ENCODE measurements at regions not wholly inside any gene's neighbourhood (a gene's known extent, or its start where the extent isn't known, plus 50 kb on each side); places are given as distances from the start of the nearest gene placed in this dataset.

DNA sequence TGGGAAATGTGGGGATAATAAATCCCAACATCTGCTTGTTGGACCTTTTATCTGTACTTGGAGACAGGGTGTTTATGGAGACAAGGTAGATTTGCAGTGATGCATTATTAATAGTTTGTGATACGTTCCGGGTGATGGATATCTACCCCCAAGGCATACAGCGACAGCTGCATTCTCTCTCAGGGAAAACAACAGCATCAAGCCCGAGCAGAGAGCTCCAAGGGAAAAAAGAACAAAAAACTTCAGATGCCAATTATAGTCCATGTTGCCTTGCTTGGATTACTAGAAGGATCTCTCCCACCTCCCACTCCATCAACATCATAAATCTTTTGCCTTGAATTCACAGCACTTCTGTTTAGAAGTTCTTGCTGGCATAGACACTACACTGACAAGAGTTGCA lies 187.5 kb upstream of the CDH11 start:
- no peak for TF ChIP-seq CREB1 (IDR thresholded peaks at IDR 0.05; ENCODE audit: low read depth)
- no peak for TF ChIP-seq TEAD4 (IDR thresholded peaks at IDR 0.05)
- TF ChIP-seq, protein P1, sequence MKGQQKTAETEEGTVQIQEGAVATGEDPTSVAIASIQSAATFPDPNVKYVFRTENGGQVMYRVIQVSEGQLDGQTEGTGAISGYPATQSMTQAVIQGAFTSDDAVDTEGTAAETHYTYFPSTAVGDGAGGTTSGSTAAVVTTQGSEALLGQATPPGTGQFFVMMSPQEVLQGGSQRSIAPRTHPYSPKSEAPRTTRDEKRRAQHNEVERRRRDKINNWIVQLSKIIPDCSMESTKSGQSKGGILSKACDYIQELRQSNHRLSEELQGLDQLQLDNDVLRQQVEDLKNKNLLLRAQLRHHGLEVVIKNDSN (IDR thresholded peaks at IDR 0.05): no peak
- TF ChIP-seq EGR1 (IDR thresholded peaks at IDR 0.05): no peak
- no peak for TF ChIP-seq TAF1 (IDR thresholded peaks at IDR 0.05; ENCODE audit: low read depth)
- TF ChIP-seq, protein P2, sequence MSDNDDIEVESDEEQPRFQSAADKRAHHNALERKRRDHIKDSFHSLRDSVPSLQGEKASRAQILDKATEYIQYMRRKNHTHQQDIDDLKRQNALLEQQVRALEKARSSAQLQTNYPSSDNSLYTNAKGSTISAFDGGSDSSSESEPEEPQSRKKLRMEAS (IDR thresholded peaks at IDR 0.05): no peak
- no peak for TF ChIP-seq EP300 (IDR thresholded peaks at IDR 0.05; ENCODE audit: borderline replicate concordance)
- no peak for TF ChIP-seq TCF12 (IDR thresholded peaks at IDR 0.05; ENCODE audit: low read depth)
- TF ChIP-seq ZBTB7A (IDR thresholded peaks at IDR 0.05; ENCODE audit: low read depth): no peak
- no peak for TF ChIP-seq RAD21 (IDR thresholded peaks at IDR 0.05; ENCODE audit: low read depth)
- TF ChIP-seq CEBPB (IDR thresholded peaks at IDR 0.05): no peak

DNA sequence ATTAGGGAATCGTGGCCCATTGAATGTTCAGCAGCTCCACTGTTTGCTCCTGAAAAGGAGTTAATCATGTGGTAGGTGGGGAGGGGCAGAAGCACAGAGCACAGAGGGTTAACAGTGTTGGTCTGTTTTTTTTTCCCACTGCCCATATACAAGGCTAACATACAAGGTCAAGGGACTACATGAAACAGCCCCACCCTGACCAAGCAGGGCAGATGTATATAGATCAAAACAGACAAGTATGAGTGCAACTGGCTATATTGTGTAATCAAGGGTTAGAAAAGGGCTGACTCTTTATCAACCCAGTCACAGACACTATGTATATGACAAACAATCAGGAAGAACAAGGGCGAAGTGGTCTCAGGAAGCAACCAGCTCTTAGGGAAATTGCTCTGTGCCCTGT lies 186.6 kb upstream of the CDH11 start:
- TF ChIP-seq RAD21 (IDR thresholded peaks at IDR 0.05; ENCODE audit: low read depth): no peak
- no peak for TF ChIP-seq FOXM1 (IDR thresholded peaks at IDR 0.05; ENCODE audit: borderline replicate concordance, low read depth)
- TF ChIP-seq TAF1 (IDR thresholded peaks at IDR 0.05; ENCODE audit: low read depth): no peak
- TF ChIP-seq, protein P1 (IDR thresholded peaks at IDR 0.05): no peak
- no peak for TF ChIP-seq ZBTB7A (IDR thresholded peaks at IDR 0.05; ENCODE audit: low read depth)
- no peak for TF ChIP-seq CREB1 (IDR thresholded peaks at IDR 0.05; ENCODE audit: low read depth)
- no peak for TF ChIP-seq YY1 (IDR thresholded peaks at IDR 0.05; ENCODE audit: low read depth)
- TF ChIP-seq EP300 (IDR thresholded peaks at IDR 0.05; ENCODE audit: borderline replicate concordance): no peak
- no peak for TF ChIP-seq NFIC (IDR thresholded peaks at IDR 0.05)
- TF ChIP-seq TEAD4 (IDR thresholded peaks at IDR 0.05): no peak
- no peak for TF ChIP-seq TCF12 (IDR thresholded peaks at IDR 0.05; ENCODE audit: low read depth)
- no peak for TF ChIP-seq EGR1 (IDR thresholded peaks at IDR 0.05)
- TF ChIP-seq, protein P2 (IDR thresholded peaks at IDR 0.05): no peak
- TF ChIP-seq, protein P3, sequence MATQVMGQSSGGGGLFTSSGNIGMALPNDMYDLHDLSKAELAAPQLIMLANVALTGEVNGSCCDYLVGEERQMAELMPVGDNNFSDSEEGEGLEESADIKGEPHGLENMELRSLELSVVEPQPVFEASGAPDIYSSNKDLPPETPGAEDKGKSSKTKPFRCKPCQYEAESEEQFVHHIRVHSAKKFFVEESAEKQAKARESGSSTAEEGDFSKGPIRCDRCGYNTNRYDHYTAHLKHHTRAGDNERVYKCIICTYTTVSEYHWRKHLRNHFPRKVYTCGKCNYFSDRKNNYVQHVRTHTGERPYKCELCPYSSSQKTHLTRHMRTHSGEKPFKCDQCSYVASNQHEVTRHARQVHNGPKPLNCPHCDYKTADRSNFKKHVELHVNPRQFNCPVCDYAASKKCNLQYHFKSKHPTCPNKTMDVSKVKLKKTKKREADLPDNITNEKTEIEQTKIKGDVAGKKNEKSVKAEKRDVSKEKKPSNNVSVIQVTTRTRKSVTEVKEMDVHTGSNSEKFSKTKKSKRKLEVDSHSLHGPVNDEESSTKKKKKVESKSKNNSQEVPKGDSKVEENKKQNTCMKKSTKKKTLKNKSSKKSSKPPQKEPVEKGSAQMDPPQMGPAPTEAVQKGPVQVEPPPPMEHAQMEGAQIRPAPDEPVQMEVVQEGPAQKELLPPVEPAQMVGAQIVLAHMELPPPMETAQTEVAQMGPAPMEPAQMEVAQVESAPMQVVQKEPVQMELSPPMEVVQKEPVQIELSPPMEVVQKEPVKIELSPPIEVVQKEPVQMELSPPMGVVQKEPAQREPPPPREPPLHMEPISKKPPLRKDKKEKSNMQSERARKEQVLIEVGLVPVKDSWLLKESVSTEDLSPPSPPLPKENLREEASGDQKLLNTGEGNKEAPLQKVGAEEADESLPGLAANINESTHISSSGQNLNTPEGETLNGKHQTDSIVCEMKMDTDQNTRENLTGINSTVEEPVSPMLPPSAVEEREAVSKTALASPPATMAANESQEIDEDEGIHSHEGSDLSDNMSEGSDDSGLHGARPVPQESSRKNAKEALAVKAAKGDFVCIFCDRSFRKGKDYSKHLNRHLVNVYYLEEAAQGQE (IDR thresholded peaks at IDR 0.05; ENCODE audit: low read depth): no peak
- TF ChIP-seq CEBPB (IDR thresholded peaks at IDR 0.05): no peak

DNA sequence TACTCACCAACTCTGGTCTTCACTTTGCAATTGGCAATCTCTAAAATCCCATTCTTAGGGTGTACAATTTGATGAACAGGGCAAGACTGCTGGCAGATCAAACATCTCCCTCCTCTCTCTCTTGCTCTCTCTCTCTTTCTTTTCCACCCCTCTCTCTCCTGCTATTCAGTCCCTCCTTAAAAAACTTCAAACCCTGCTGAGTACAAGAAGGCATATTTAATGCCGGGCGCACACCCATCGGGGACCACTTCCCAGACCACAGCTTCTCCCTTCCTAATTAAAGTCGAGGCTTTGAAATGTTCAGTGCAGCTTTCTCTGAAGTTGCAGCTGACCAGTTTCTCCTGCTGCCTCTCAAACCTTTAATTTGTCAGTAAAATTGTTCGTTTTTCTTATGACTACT lies 185.4 kb upstream of the CDH11 start:
- TF ChIP-seq NFIC (IDR thresholded peaks at IDR 0.05): no peak
- no peak for TF ChIP-seq TEAD4 (IDR thresholded peaks at IDR 0.05)
- no peak for TF ChIP-seq EGR1 (IDR thresholded peaks at IDR 0.05)
- TF ChIP-seq CEBPB (IDR thresholded peaks at IDR 0.05): no peak
- TF ChIP-seq ZBTB7A (IDR thresholded peaks at IDR 0.05; ENCODE audit: low read depth): no peak
- TF ChIP-seq RAD21 (IDR thresholded peaks at IDR 0.05; ENCODE audit: low read depth): no peak
- TF ChIP-seq, protein P1 (IDR thresholded peaks at IDR 0.05): no peak
- TF ChIP-seq, protein P3 (IDR thresholded peaks at IDR 0.05; ENCODE audit: low read depth): no peak
- no peak for TF ChIP-seq TCF12 (IDR thresholded peaks at IDR 0.05; ENCODE audit: low read depth)
- TF ChIP-seq, protein P2 (IDR thresholded peaks at IDR 0.05): no peak

DNA sequence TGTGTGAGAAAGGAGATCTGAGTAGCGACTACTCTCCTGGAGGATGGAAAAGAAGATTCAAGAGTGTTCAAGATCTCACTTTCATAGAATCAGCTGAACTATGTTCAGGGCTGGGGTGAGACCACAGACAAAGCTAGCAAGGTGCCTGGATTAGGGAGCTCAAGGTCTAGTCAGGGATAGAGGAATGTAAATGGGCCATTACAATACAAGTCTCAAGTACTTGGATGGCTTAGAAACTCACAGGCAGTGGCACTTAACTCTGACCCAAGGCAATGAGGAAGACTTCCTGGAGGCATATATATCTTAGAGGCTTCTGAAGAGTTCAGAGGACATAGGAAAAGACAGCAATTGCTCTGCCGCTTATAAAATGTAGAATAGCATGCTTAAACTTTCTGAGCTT lies 184.9 kb upstream of the CDH11 start:
- no peak for TF ChIP-seq NFIC (IDR thresholded peaks at IDR 0.05)
- no peak for TF ChIP-seq RAD21 (IDR thresholded peaks at IDR 0.05; ENCODE audit: low read depth)
- TF ChIP-seq TCF12 (IDR thresholded peaks at IDR 0.05; ENCODE audit: low read depth): no peak
- no peak for TF ChIP-seq CREB1 (IDR thresholded peaks at IDR 0.05; ENCODE audit: low read depth)
- TF ChIP-seq, protein P2 (IDR thresholded peaks at IDR 0.05): no peak
- TF ChIP-seq EP300 (IDR thresholded peaks at IDR 0.05; ENCODE audit: borderline replicate concordance): no peak
- no peak for TF ChIP-seq TEAD4 (IDR thresholded peaks at IDR 0.05)
- TF ChIP-seq YY1 (IDR thresholded peaks at IDR 0.05; ENCODE audit: low read depth): no peak
- TF ChIP-seq ZBTB7A (IDR thresholded peaks at IDR 0.05; ENCODE audit: low read depth): no peak
- TF ChIP-seq FOXM1 (IDR thresholded peaks at IDR 0.05; ENCODE audit: borderline replicate concordance, low read depth): no peak
- TF ChIP-seq EGR1 (IDR thresholded peaks at IDR 0.05): no peak

DNA sequence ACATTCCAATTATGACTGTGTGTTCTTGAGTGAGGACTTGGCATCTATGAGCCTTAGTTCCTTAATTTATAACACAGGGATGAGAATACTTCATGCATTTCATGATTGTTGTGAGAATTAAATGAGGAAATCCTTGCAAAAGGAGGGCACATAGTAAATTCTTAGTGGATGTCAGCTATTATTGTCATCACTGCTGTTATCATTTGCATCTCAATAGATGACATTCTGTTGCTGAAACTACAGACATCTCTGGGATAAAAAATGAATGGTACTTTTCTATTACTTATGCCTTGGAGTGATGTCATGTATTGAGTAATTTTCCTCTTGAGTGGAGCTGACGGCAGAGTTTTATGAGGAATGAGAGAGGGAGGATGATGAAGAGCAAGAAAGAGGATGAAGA lies 184.4 kb upstream of the CDH11 start:
- TF ChIP-seq TAF1 (IDR thresholded peaks at IDR 0.05; ENCODE audit: low read depth) (no peak), FOXM1 (IDR thresholded peaks at IDR 0.05; ENCODE audit: borderline replicate concordance, low read depth) (no peak), CREB1 (IDR thresholded peaks at IDR 0.05; ENCODE audit: low read depth) (no peak), RAD21 (IDR thresholded peaks at IDR 0.05; ENCODE audit: low read depth) (no peak), EGR1 (IDR thresholded peaks at IDR 0.05) (no peak)
- TF ChIP-seq, protein P3 (IDR thresholded peaks at IDR 0.05; ENCODE audit: low read depth): no peak

Data from Ishikawa (cell line).